ENCODE measurements at regions not wholly inside any gene's neighbourhood (a gene's known extent, or its start where the extent isn't known, plus 50 kb on each side); places are given as distances from the start of the nearest gene placed in this dataset.

DNA sequence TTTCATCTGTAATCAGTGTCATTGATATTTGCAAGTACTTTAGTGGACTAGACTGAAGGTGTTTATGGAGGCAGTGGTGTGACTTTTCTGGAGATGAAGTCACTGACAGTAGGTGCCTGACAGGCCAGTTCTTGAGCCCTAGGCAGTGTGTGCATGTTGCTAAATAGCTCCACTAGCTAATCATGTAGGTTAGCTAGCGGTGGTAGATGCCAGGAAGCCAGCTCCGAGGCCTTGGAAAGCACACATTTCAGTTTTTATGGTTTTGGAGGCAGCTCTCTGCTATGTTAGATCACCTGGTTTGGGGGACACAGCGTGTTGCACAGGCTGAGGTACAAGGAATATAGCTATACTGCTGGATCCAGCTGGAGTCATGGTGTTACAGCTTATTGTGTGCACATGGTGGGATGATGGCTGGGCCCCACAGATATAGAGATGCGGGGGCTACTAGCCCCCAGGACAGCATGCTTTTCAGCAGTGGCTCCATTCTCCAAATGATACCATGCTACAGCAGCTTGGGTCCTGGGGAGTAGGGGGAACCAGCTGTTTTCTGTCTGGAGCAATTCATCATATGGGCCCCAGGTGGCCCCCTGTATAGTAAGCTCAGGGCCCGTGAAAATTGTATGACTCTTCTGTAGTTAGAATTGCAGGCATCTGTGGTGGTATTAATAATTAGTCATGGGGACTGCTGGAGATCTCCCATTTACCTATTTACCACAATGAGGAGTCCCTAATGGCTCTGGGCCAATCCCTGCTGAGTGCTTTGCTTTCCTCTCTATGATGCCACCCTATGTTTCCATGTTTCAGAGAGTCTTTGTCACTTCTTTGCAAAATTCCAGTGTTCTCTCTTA is 367.2 kb upstream of the LMO3 start:
- H3K9me3 ChIP-seq (ENCODE audit: control insufficient read depth, low read length): no peaks in the 10 kb centered on the region
- DNase-seq (ENCODE audit: low read depth): no peak
- no peak overlapping the region for H3K4me3 ChIP-seq (ENCODE audit: low read length)

DNA sequence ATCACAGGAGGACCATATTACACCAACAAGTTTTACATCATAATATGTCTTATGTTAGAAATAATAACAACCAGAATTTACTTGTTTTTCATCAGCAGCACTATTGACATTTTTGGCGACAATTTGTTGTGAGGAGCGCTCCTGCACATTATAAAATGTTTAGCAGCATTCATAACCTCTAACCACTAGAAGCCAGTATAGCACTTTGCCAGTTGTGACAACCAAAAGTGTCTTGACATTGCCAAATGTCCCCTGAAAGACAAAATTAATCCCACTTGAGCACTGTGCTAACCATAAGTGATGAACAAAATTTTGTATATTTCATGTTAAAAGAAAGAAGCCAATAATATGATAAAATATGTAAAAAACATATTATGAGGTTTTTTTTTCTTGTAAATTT is 356.9 kb upstream of the LMO3 start:
- no peaks in the 10 kb centered on the region for H3K4me1 ChIP-seq (ENCODE audit: control insufficient read depth, insufficient read depth, low read length)

More for the DNA sequence above, 367.2 kb upstream of the LMO3 start:
- Histone ChIP-seq H3K9ac (ENCODE audit: low read length) (no peak overlapping the region), H3K36me3 (ENCODE audit: control insufficient read depth, insufficient read depth, low read length, severe bottlenecking) (no peaks in the 10 kb centered on the region), H3K4me1 (ENCODE audit: control insufficient read depth, insufficient read depth, low read length) (no peaks in the 10 kb centered on the region), H3K27me3 (replicated peaks; ENCODE audit: control insufficient read depth, insufficient read depth, low read length) (no peaks in the 10 kb centered on the region)

DNA sequence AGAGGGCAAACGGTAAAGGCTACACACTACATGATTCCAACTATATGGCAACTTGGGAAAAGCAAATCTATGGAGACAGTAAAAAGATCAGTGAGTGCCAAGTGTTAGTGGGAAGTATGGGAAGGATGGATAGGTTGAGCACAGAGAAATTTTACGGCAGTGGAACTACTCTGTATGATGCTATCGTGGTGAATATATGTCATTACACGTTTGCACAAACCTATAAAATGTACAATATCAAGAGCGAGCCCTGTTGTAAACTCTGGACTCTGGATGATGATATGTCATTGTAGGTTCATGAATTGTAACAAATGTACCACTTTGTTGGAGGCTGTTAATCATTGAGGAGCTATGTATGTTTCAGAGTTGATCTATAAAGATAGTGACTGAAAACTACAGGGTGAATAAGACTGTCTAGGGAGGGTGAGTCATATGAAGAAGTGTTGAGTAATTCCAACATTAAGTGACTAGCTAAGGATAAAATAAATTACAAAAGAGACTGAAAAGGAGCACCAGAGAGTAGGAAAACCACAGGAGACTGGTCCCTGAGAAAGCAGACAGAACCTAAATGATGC is 349.2 kb upstream of the LMO3 start:
- H3K9ac ChIP-seq (ENCODE audit: low read length): no peak overlapping the region
- peak; percentile 1 for DNase-seq (ENCODE audit: low read depth)
- no peaks in the 10 kb centered on the region for H3K36me3 ChIP-seq (ENCODE audit: control insufficient read depth, insufficient read depth, low read length, severe bottlenecking)
- H3K9me3 ChIP-seq (ENCODE audit: control insufficient read depth, low read length): no peaks in the 10 kb centered on the region
- peaks cover 9% of the 10 kb centered on the region for H3K4me1 ChIP-seq (ENCODE audit: control insufficient read depth, insufficient read depth, low read length)
- no peaks in the 10 kb centered on the region for H3K27me3 ChIP-seq (replicated peaks; ENCODE audit: control insufficient read depth, insufficient read depth, low read length)
- H3K4me3 ChIP-seq (ENCODE audit: low read length): no peak overlapping the region

More for the DNA sequence above, 356.9 kb upstream of the LMO3 start:
- no peaks in the 10 kb centered on the region for H3K9me3 ChIP-seq (ENCODE audit: control insufficient read depth, low read length)
- H3K27me3 ChIP-seq (replicated peaks; ENCODE audit: control insufficient read depth, insufficient read depth, low read length): no peaks in the 10 kb centered on the region
- no peak overlapping the region for H3K4me3 ChIP-seq (ENCODE audit: low read length)
- DNase-seq (ENCODE audit: low read depth): no peak
- H3K36me3 ChIP-seq (ENCODE audit: control insufficient read depth, insufficient read depth, low read length, severe bottlenecking): no peaks in the 10 kb centered on the region
- H3K9ac ChIP-seq (ENCODE audit: low read length): no peak overlapping the region

DNA sequence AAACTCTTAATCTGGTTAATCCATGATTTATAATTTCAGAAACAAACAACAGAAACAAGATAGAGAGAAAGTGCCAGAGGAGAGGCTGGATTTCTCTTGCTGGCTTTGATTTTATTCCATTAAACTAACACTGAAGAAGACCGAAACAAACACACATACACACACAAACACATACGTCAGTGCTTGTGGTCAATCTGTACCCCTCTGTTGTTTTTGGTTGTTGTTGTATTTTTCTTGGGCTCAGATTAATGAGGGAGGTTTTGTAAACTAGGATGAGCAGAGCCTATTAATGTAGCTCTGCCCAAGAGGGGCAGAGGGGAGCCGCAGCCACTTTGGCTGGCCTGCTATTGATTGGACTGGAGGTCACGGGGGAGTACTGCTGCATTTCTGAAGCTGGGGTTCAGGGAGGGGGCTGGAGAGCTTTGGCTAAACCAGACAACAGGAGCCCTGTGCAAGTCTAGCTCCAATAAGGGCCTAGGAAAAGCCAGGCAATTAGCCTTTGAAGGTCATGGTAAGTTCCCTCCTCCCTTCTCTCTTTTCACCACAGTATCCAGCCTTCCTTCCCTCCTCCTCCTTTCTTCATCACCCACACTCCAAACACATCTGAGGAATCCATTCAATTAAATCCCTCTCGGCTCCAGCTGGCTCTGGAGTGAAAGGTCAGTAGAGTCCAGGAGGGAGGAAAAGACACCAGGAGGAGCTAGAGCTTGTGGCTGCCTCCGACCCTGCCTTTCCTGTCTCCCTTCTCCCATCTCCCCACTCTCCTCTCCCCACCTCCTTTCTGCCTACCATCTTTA is 344.1 kb upstream of the LMO3 start:
- DNase-seq (ENCODE audit: low read depth): no peak
- Histone ChIP-seq H3K4me1 (ENCODE audit: control insufficient read depth, insufficient read depth, low read length) (peaks cover 3% of the 10 kb centered on the region), H3K27me3 (replicated peaks; ENCODE audit: control insufficient read depth, insufficient read depth, low read length) (no peaks in the 10 kb centered on the region), H3K9me3 (ENCODE audit: control insufficient read depth, low read length) (no peaks in the 10 kb centered on the region), H3K36me3 (ENCODE audit: control insufficient read depth, insufficient read depth, low read length, severe bottlenecking) (no peaks in the 10 kb centered on the region), H3K9ac (ENCODE audit: low read length) (no peak overlapping the region), H3K4me3 (ENCODE audit: low read length) (no peak overlapping the region)

DNA sequence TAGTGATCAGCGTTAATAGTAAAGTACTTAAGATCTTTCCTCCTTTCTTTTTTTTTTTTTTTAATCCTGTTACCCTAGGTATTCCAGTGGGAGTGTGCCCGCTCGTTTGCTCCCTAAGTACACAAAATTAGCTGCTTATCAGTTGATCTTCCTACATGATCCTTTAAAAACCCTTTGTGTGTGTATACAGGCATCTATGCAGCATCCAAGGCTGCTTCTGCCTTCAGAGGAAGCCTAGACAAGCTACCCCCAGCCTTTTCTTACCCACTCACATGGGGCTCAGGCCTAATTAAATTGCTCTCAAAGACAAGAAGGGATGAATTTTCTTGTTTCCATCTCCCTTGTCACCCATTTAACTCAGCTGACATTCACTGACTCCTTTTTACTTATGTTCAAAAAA is 343.4 kb upstream of the LMO3 start:
- Histone ChIP-seq H3K9me3 (ENCODE audit: control insufficient read depth, low read length) (no peaks in the 10 kb centered on the region), H3K4me3 (ENCODE audit: low read length) (no peak overlapping the region), H3K4me1 (ENCODE audit: control insufficient read depth, insufficient read depth, low read length) (no peaks in the 10 kb centered on the region), H3K27me3 (replicated peaks; ENCODE audit: control insufficient read depth, insufficient read depth, low read length) (no peaks in the 10 kb centered on the region), H3K36me3 (ENCODE audit: control insufficient read depth, insufficient read depth, low read length, severe bottlenecking) (no peaks in the 10 kb centered on the region), H3K9ac (ENCODE audit: low read length) (no peak overlapping the region)
- no peak for DNase-seq (ENCODE audit: low read depth)

DNA sequence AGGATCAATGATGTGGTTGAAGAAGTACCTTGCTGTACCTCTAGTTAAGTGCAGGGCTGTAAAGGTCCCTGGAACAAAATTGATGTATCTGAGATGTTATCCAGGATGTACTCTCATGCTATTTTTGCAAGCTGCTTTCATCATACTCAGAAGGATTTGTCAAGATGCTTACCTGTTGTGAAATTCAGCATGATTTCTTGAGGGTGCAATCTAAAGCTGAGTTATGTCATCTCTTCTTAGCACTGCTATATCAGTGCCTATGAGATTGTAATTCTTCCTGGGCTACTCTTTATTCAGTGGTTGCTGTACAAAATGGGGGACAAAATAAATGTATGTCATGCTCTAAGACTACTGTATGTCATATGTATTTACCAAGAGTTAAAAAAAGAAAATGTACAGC is 340.7 kb upstream of the LMO3 start:
- no peak for DNase-seq (ENCODE audit: low read depth)
- H3K4me3 ChIP-seq (ENCODE audit: low read length): no peak overlapping the region
- no peak overlapping the region for H3K9ac ChIP-seq (ENCODE audit: low read length)
- H3K9me3 ChIP-seq (ENCODE audit: control insufficient read depth, low read length): no peaks in the 10 kb centered on the region
- H3K27me3 ChIP-seq (replicated peaks; ENCODE audit: control insufficient read depth, insufficient read depth, low read length): no peaks in the 10 kb centered on the region
- no peaks in the 10 kb centered on the region for H3K36me3 ChIP-seq (ENCODE audit: control insufficient read depth, insufficient read depth, low read length, severe bottlenecking)
- H3K4me1 ChIP-seq (ENCODE audit: control insufficient read depth, insufficient read depth, low read length): no peaks in the 10 kb centered on the region

DNA sequence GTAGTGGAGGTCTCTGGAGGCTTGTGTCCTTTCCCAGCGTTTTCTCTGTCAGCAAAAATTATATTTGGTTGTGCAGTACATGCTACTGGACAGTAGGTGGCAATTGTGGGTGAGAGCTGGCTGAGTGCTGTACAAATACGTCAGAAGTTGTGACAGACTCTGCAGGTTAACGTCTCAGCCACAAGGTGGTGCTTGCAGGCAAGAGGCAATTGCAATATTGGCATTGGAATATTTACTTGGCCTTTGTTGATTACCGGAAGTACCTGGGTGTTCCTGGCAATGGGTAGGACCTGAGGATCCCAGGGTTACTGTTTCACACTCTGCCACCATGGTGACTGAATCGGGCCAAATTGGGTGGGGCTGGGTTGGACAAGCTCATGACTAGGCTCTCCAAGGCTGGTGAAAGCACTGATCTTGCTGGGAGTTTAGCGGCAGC is 333.9 kb upstream of the LMO3 start:
- Histone ChIP-seq H3K9me3 (ENCODE audit: control insufficient read depth, low read length) (no peaks in the 10 kb centered on the region), H3K36me3 (ENCODE audit: control insufficient read depth, insufficient read depth, low read length, severe bottlenecking) (no peaks in the 10 kb centered on the region), H3K4me3 (ENCODE audit: low read length) (no peak overlapping the region), H3K27me3 (replicated peaks; ENCODE audit: control insufficient read depth, insufficient read depth, low read length) (no peaks in the 10 kb centered on the region), H3K9ac (ENCODE audit: low read length) (no peak overlapping the region), H3K4me1 (ENCODE audit: control insufficient read depth, insufficient read depth, low read length) (no peaks in the 10 kb centered on the region)
- DNase-seq (ENCODE audit: low read depth): peak; percentile 7

DNA sequence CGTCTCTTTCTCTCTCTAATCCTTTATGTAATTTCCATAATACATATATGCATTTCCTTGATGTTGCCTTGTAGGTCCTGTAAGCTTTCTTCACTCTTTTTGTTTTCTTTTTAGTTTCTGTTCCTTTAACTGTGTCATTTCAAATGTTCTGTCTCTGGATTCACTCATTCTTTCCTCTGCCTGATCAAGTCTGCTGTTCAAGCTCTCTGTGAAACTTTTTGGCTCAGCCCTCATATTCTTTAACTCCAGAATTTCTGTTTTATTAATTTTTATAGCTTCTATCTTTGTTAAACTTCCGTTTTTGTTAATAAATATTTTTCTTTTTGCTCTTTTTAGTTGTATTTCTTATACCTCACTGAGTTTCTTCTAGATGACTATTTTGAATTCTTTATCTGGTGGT is 321.3 kb upstream of the LMO3 start:
- Histone ChIP-seq H3K27me3 (replicated peaks; ENCODE audit: control insufficient read depth, insufficient read depth, low read length) (no peaks in the 10 kb centered on the region), H3K4me3 (ENCODE audit: low read length) (no peak overlapping the region), H3K9me3 (ENCODE audit: control insufficient read depth, low read length) (peaks cover 28% of the 10 kb centered on the region), H3K4me1 (ENCODE audit: control insufficient read depth, insufficient read depth, low read length) (no peaks in the 10 kb centered on the region), H3K9ac (ENCODE audit: low read length) (no peak overlapping the region), H3K36me3 (ENCODE audit: control insufficient read depth, insufficient read depth, low read length, severe bottlenecking) (no peaks in the 10 kb centered on the region)
- DNase-seq (ENCODE audit: low read depth): no peak

DNA sequence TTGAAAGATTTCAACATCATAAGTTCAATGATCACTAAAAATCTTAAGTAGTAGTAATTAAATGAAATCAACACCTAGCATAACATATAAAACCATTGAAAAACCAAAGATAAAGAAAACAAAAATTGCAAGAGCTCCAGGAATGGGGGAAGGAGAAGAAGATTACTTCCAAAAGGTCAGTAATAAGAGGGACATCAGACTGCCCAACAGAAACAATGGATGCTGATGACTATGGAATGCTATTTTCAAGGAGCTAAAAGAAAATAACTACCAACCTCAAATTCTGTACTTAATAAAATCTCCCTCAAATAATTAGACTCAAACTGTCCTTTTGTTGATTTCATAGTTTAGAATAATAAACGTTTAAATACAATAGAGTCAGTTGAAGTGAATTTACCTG is 314.5 kb upstream of the LMO3 start:
- DNase-seq (ENCODE audit: low read depth): no peak
- H3K4me1 ChIP-seq (ENCODE audit: control insufficient read depth, insufficient read depth, low read length): no peaks in the 10 kb centered on the region
- H3K9me3 ChIP-seq (ENCODE audit: control insufficient read depth, low read length): peaks cover 28% of the 10 kb centered on the region
- no peak overlapping the region for H3K9ac ChIP-seq (ENCODE audit: low read length)
- no peaks in the 10 kb centered on the region for H3K36me3 ChIP-seq (ENCODE audit: control insufficient read depth, insufficient read depth, low read length, severe bottlenecking)
- no peaks in the 10 kb centered on the region for H3K27me3 ChIP-seq (replicated peaks; ENCODE audit: control insufficient read depth, insufficient read depth, low read length)
- H3K4me3 ChIP-seq (ENCODE audit: low read length): no peak overlapping the region

DNA sequence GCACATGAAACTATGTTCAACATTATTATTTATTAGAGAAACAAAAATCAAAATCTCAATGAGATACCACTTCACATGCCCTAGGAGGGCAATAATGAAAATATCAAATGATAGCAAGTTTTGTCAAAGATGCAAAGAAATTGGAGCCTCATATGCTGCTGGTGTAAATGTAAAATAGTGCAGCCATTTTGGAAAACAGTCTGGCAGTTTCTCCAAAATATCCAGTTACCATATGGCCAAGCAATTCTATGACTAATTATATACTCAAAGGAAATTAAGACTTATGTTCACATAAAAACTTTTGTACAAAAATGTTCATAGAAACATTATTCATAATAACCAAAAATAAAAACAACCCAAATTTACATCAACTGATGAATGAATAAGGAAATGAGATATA is 313.6 kb upstream of the LMO3 start:
- no peak for DNase-seq (ENCODE audit: low read depth)
- H3K4me1 ChIP-seq (ENCODE audit: control insufficient read depth, insufficient read depth, low read length): no peaks in the 10 kb centered on the region
- peaks cover 25% of the 10 kb centered on the region for H3K9me3 ChIP-seq (ENCODE audit: control insufficient read depth, low read length)
- H3K9ac ChIP-seq (ENCODE audit: low read length): no peak overlapping the region
- H3K4me3 ChIP-seq (ENCODE audit: low read length): no peak overlapping the region
- no peaks in the 10 kb centered on the region for H3K27me3 ChIP-seq (replicated peaks; ENCODE audit: control insufficient read depth, insufficient read depth, low read length)
- H3K36me3 ChIP-seq (ENCODE audit: control insufficient read depth, insufficient read depth, low read length, severe bottlenecking): no peaks in the 10 kb centered on the region

DNA sequence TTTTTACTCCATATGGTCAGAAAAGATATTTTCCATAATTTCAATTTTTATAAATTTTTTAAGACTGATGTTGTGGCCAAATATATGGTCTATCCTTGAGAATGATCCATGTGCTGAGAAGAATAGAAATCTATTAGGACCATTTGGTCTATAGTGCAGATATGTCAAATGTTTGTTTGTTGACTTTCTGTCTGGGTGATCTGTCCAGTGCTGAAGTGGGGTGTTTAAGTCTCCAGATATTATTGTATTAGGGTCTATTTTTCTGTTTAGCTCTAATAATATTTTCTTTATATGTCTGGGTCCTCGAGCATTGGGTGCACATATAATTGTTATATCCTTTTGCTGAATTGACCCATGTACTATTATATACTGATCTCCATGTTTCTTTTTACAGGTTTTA is 308.9 kb upstream of the LMO3 start:
- Histone ChIP-seq H3K27me3 (replicated peaks; ENCODE audit: control insufficient read depth, insufficient read depth, low read length) (no peaks in the 10 kb centered on the region), H3K36me3 (ENCODE audit: control insufficient read depth, insufficient read depth, low read length, severe bottlenecking) (no peaks in the 10 kb centered on the region), H3K4me1 (ENCODE audit: control insufficient read depth, insufficient read depth, low read length) (no peaks in the 10 kb centered on the region), H3K9me3 (ENCODE audit: control insufficient read depth, low read length) (peaks cover 4% of the 10 kb centered on the region), H3K9ac (ENCODE audit: low read length) (no peak overlapping the region), H3K4me3 (ENCODE audit: low read length) (no peak overlapping the region)
- DNase-seq (ENCODE audit: low read depth): no peak
